Endodermal cell (in vitro differentiated cells): ENCODE measurements at regions not wholly inside any gene's neighbourhood (a gene's known extent, or its start where the extent isn't known, plus 50 kb on each side); places are given as distances from the start of the nearest gene placed in this dataset.

Source experiments
- DNase-seq: peaks from one replicate; pipeline ENCODE4 v3.0.0-alpha.2; 2017
- H3K27ac ChIP-seq: 2 replicates; pipeline ENCODE4 v1.5.1; 2013; ENCODE audit warnings: mild to moderate bottlenecking, low read depth, low read length, moderate library complexity
- H3K27me3 ChIP-seq: 2 replicates; pipeline ENCODE4 v1.6.1; 2013; ENCODE audit warnings: mild to moderate bottlenecking, low read length, moderate library complexity; ENCODE audit not compliant: insufficient read depth, control insufficient read depth, poor library complexity, severe bottlenecking
- H3K36me3 ChIP-seq: 2 replicates; pipeline ENCODE4 v1.7.0; 2013; ENCODE audit warnings: mild to moderate bottlenecking, low read length, moderate library complexity; ENCODE audit not compliant: control insufficient read depth, insufficient read depth
- H3K4me1 ChIP-seq: one replicate; pipeline ENCODE4 v1.7.0; 2013; ENCODE audit warnings: low read length; ENCODE audit not compliant: control insufficient read depth, insufficient read depth
- H3K4me3 ChIP-seq: 2 replicates; pipeline ENCODE4 v1.5.1; 2013; ENCODE audit warnings: mild to moderate bottlenecking, low read length, moderate library complexity
- H3K9ac ChIP-seq: 2 replicates; pipeline ENCODE4 v1.6.1; 2013; ENCODE audit warnings: mild to moderate bottlenecking, low read length, moderate library complexity; ENCODE audit not compliant: poor library complexity, severe bottlenecking; ENCODE audit errors: extremely low read depth
- H3K9me3 ChIP-seq: 2 replicates; pipeline ENCODE4 v1.6.1; 2013; ENCODE audit warnings: mild to moderate bottlenecking, low read length, moderate library complexity; ENCODE audit not compliant: control insufficient read depth
- H3K27ac Mint-ChIP-seq: 2 replicates; pipeline ENCODE4 v1.8.0; 2020; ENCODE audit warnings: mixed read lengths
- H3K27me3 Mint-ChIP-seq: 2 replicates; pipeline ENCODE4 v1.8.0; 2021; ENCODE audit warnings: mild to moderate bottlenecking, mixed read lengths; ENCODE audit not compliant: insufficient read depth
- H3K36me3 Mint-ChIP-seq: 2 replicates; pipeline ENCODE4 v1.8.0; 2020; ENCODE audit warnings: low read depth, mixed read lengths
- H3K4me1 Mint-ChIP-seq: 2 replicates; pipeline ENCODE4 v1.8.0; 2020; ENCODE audit warnings: mixed read lengths
- H3K4me3 Mint-ChIP-seq: 2 replicates; pipeline ENCODE4 v1.8.0; 2020; ENCODE audit warnings: mild to moderate bottlenecking, moderate library complexity, mixed read lengths
- H3K9me3 Mint-ChIP-seq: 2 replicates; pipeline ENCODE4 v1.8.0; 2020; ENCODE audit warnings: mild to moderate bottlenecking, mixed read lengths
- WGBS, 2 experiments: methylation state at CpG; one replicate each; pipeline versions ENCODE4 v1.1.5 to v1.1.7; 2013; ENCODE audit warnings: missing lambda C conversion rate in 2 of 2, mixed read lengths in 1 of 2; ENCODE audit not compliant: insufficient coverage in 1 of 2, insufficient read length in 1 of 2; 5-methylcytosine and 5-hydroxymethylcytosine counted together
- TF ChIP-seq, protein P1 (sequence below): fragments of 200-600 bp; sonication (generic); conservative IDR thresholded peaks from 2 replicates; pipeline ENCODE4 v1.5.0; 2021; ENCODE audit warnings: antibody characterized with exemption, mild to moderate bottlenecking

DNA sequence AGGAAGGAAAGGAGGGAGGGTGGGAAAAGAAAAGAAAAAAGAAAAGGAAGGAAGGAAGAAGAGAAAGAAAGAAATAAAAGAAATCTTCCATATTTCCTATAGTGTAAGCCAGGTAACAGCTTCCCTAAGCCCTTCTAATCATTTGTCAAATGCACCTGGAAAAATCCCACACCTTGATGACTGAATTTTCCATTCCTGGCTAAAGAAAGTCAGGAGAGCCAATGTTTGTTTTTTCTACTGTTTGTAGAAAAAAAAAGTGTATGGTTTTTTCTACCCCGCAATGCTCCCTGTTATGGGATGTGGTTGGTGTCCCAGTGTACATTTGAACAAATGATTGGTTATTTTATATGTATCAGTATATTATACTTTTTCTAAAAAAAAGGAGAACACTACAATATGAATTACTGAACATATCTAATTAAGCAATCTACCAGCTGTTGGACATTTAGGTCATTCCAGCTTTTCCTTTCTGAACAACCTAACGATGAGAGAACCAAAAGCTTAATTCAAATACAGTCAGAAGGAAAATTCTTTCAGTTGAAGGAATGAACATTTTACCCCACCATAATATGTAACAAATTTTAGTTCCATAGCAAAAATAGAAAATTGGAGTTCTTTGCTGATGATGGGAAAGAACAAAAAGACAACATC lies 355.0 kb downstream of the SETD4 start:
- Histone ChIP-seq H3K27me3 (peaks cover 23% of the 10 kb centered on the region), H3K9ac (no peak overlapping the region), H3K4me3 (no peak overlapping the region), H3K36me3 (no peaks in the 10 kb centered on the region), H3K9me3 (no peaks in the 10 kb centered on the region), H3K4me1 (no peaks in the 10 kb centered on the region), H3K27ac (no peak overlapping the region)
- no peak overlapping the region for H3K4me3 Mint-ChIP-seq
- TF ChIP-seq, protein P1, sequence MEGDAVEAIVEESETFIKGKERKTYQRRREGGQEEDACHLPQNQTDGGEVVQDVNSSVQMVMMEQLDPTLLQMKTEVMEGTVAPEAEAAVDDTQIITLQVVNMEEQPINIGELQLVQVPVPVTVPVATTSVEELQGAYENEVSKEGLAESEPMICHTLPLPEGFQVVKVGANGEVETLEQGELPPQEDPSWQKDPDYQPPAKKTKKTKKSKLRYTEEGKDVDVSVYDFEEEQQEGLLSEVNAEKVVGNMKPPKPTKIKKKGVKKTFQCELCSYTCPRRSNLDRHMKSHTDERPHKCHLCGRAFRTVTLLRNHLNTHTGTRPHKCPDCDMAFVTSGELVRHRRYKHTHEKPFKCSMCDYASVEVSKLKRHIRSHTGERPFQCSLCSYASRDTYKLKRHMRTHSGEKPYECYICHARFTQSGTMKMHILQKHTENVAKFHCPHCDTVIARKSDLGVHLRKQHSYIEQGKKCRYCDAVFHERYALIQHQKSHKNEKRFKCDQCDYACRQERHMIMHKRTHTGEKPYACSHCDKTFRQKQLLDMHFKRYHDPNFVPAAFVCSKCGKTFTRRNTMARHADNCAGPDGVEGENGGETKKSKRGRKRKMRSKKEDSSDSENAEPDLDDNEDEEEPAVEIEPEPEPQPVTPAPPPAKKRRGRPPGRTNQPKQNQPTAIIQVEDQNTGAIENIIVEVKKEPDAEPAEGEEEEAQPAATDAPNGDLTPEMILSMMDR = no peak
- no peaks in the 10 kb centered on the region for H3K4me1 Mint-ChIP-seq
- no peak for DNase-seq
- WGBS, 2 experiments = 95% methylated on average over 1 of the region's 2 CpGs; no CpG with 5 or more reads in 1 of the 2 experiments
- no peak overlapping the region for H3K27ac Mint-ChIP-seq
- H3K9me3 Mint-ChIP-seq = no peaks in the 10 kb centered on the region
- H3K36me3 Mint-ChIP-seq = no peaks in the 10 kb centered on the region
- H3K27me3 Mint-ChIP-seq = peaks cover 30% of the 10 kb centered on the region

DNA sequence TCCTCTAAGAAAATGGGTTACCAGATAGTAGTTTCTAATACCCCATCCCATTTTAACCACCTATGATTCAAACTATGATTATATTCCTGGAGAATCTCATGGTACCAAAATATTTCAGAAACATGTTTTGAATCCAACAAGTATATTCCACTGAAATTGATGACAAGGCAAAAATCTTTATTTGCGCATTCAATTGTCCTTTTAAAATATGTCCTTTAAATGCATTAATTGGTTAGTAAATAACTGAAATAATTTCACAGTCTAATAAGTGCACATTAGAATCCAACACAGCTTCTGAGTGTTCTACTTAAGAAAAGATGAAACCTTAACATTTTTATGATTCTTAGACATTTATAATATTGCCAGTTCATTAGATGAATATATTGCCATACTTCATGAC lies 356.6 kb downstream of the SETD4 start:
- Histone ChIP-seq H3K27me3 (peaks cover 23% of the 10 kb centered on the region), H3K27ac (no peak overlapping the region), H3K9ac (no peak overlapping the region), H3K36me3 (no peaks in the 10 kb centered on the region), H3K9me3 (no peaks in the 10 kb centered on the region), H3K4me3 (no peak overlapping the region), H3K4me1 (no peaks in the 10 kb centered on the region)
- H3K4me3 Mint-ChIP-seq = no peak overlapping the region
- no peak for DNase-seq
- H3K9me3 Mint-ChIP-seq = no peaks in the 10 kb centered on the region
- H3K36me3 Mint-ChIP-seq = no peaks in the 10 kb centered on the region
- H3K4me1 Mint-ChIP-seq = no peaks in the 10 kb centered on the region
- no CpG with 5 or more reads among the region's 1 CpG for WGBS, 2 experiments
- H3K27ac Mint-ChIP-seq = no peak overlapping the region
- TF ChIP-seq, protein P1 = no peak
- peaks cover 23% of the 10 kb centered on the region for H3K27me3 Mint-ChIP-seq

DNA sequence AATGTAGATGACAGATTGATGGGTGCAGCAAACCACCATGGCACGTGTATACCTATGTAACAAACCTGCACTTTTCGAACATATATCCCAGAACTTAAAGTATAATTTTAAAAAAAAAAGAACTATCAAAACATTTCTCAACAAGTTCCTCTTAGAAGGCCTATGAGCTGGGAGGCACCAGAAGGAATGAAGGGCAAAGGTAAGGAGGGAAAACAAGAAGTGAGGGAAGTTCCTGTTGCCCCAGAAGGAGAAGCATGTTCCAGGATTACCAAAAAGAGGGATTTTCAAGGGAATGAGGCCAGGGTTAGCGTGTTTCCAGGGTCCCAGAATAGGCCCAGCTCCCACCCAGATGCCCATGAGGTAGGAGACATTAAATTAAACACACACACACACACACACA lies 361.0 kb downstream of the SETD4 start:
- Histone ChIP-seq H3K27me3 (no peaks in the 10 kb centered on the region), H3K4me3 (no peak overlapping the region), H3K4me1 (no peaks in the 10 kb centered on the region), H3K9ac (no peak overlapping the region), H3K9me3 (no peaks in the 10 kb centered on the region), H3K36me3 (no peaks in the 10 kb centered on the region), H3K27ac (no peak overlapping the region)
- H3K9me3 Mint-ChIP-seq = no peaks in the 10 kb centered on the region
- H3K4me3 Mint-ChIP-seq = no peak overlapping the region
- no peak overlapping the region for H3K27ac Mint-ChIP-seq
- H3K36me3 Mint-ChIP-seq = no peaks in the 10 kb centered on the region
- no peaks in the 10 kb centered on the region for H3K4me1 Mint-ChIP-seq
- TF ChIP-seq, protein P1 = no peak
- DNase-seq = no peak
- WGBS, 2 experiments = 100% methylated on average over 1 of the region's 3 CpGs; no CpG with 5 or more reads in 1 of the 2 experiments
- peaks cover 5% of the 10 kb centered on the region for H3K27me3 Mint-ChIP-seq
